SU-DHL-6 (cell line): ENCODE measurements at regions not wholly inside any gene's neighbourhood (a gene's known extent, or its start where the extent isn't known, plus 50 kb on each side); places are given as distances from the start of the nearest gene placed in this dataset.

ENCODE experiments used
- EZH2phosphoT487 ChIP-seq: fragments of 200-600 bp; sonication (generic), shearing (Covaris generic); conservative IDR thresholded peaks from 2 replicates; pipeline ENCODE4 v1.6.1; 2018; ENCODE audit warnings: mild to moderate bottlenecking, antibody characterized with exemption, low read length, moderate library complexity, mixed read lengths
- TF ChIP-seq, protein P1 (sequence below): fragments of 200-600 bp; sonication (generic); IDR thresholded peaks from one replicate; pipeline ENCODE4 v1.5.1; 2017; ENCODE audit warnings: antibody characterized with exemption, mild to moderate bottlenecking, low read length, moderate library complexity; ENCODE audit not compliant: insufficient read depth, poor library complexity, severe bottlenecking

DNA sequence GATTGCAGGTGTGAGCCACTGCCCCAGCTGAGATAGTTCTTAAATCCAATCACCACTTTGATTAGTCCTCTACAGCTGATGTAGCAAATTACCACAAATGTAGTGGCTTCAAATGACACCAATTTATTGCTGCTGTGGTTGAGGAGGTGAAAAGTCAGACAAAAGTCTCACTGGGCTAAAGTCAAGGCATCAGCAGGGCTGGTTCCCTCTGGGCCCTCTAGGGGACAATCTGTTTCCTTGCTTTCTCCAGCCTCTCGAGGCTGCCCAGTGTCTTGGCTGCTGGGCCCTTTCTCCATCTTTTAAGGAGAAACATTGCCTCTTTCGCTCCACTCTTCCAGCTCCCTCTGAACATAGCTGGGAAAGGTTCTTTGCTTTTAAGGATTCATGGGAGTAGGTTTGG lies 50.5 kb upstream of the SHANK2 start:
- TF ChIP-seq, protein P1, sequence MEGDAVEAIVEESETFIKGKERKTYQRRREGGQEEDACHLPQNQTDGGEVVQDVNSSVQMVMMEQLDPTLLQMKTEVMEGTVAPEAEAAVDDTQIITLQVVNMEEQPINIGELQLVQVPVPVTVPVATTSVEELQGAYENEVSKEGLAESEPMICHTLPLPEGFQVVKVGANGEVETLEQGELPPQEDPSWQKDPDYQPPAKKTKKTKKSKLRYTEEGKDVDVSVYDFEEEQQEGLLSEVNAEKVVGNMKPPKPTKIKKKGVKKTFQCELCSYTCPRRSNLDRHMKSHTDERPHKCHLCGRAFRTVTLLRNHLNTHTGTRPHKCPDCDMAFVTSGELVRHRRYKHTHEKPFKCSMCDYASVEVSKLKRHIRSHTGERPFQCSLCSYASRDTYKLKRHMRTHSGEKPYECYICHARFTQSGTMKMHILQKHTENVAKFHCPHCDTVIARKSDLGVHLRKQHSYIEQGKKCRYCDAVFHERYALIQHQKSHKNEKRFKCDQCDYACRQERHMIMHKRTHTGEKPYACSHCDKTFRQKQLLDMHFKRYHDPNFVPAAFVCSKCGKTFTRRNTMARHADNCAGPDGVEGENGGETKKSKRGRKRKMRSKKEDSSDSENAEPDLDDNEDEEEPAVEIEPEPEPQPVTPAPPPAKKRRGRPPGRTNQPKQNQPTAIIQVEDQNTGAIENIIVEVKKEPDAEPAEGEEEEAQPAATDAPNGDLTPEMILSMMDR = no peak
- no peak for TF ChIP-seq EZH2phosphoT487
